HCT116 (cell line): ENCODE measurements at regions not wholly inside any gene's neighbourhood (a gene's known extent, or its start where the extent isn't known, plus 50 kb on each side); places are given as distances from the start of the nearest gene placed in this dataset.

Experiments
- ATAC-seq: fragments of 200-7000 bp; cut with Tn5 transposase; 2 replicates; pipeline ENCODE4 v1.9.1; 2020; ENCODE audit warnings: mild to moderate bottlenecking, moderate library complexity
- BruUV-seq: library from RNA; stranded (reverse); fragments of 400-500 nt; replicated peaks from 2 replicates; lab custom pipeline; 2021; lab: Mats Ljungman, UMichigan
- CTCF ChIA-PET: fragments of 300-600 bp; sonication (Branson Sonifier 250); formaldehyde crosslinking; loops from one replicate; lab custom pipeline; 2021; ENCODE audit warnings: antibody characterized with exemption; lab: Charles Lee
- POLR2A ChIA-PET: fragments of 300-600, 350-600 bp; sonication (Branson Sonifier 250); formaldehyde crosslinking; loops from one replicate; lab custom pipeline; 2021; ENCODE audit warnings: antibody characterized with exemption; lab: Charles Lee
- RAD21 ChIA-PET, 2 experiments: fragments of 300-600 bp; sonication (Branson Sonifier 250); formaldehyde crosslinking; loops; one replicate each; lab custom pipeline; 2023; ENCODE audit warnings: low total read pairs in 2 of 2; ENCODE audit not compliant: uncharacterized antibody in 2 of 2, unreplicated experiment in 2 of 2, low non-redundant PET in 1 of 2; lab: Charles Lee
- DNase-seq: peaks from one replicate; pipeline ENCODE4 v3.0.0-alpha.2; 2010; ENCODE audit warnings: low read depth, low spot score
- H2AFZ ChIP-seq: fragments of 200-600 bp; shearing (Covaris generic), sonication (generic); 2 replicates; pipeline ENCODE4 v1.6.1; 2017; ENCODE audit warnings: low read depth, mixed run types, mixed read lengths, antibody characterized with exemption, low read length; ENCODE audit not compliant: poor library complexity, severe bottlenecking
- H3K27ac ChIP-seq: 2 replicates; pipeline ENCODE4 v1.5.1; 2012; ENCODE audit warnings: low read depth, low read length
- H3K27me3 ChIP-seq: fragments of 200-600 bp; sonication (generic); 2 replicates; pipeline ENCODE4 v1.6.1; 2016; ENCODE audit warnings: mixed run types, low read length, mixed read lengths; ENCODE audit not compliant: insufficient read depth
- H3K36me3 ChIP-seq, 2 experiments: fragments of 200-500 bp in 1 of 2; fragments of 200-600 bp in 1 of 2; sonication (Bioruptor generic) in 1 of 2; sonication (generic) in 1 of 2; 2 replicates each; pipeline versions ENCODE4 v1.5.1 to v1.6.1; 2014 to 2016; ENCODE audit warnings: low read length in 2 of 2, inconsistent platforms in 1 of 2, mixed read lengths in 1 of 2, mixed run types in 1 of 2; ENCODE audit not compliant: insufficient read depth in 2 of 2, control insufficient read depth in 1 of 2
- H3K4me1 ChIP-seq, 2 experiments: fragments of 200-600 bp in 1 of 2; sonication (generic) in 1 of 2; 2 replicates each; pipeline versions ENCODE4 v1.5.1 to v1.6.1; 2012 to 2017; ENCODE audit warnings: low read length in 2 of 2, inconsistent platforms in 1 of 2, mild to moderate bottlenecking in 1 of 2, mixed read lengths in 1 of 2, mixed run types in 1 of 2, moderate library complexity in 1 of 2; ENCODE audit not compliant: insufficient read depth in 2 of 2, control insufficient read depth in 1 of 2
- H3K4me2 ChIP-seq: fragments of 200-600 bp; sonication (generic); 2 replicates; pipeline ENCODE4 v1.6.1; 2017; ENCODE audit warnings: mixed run types, low read length, mixed read lengths
- H3K4me3 ChIP-seq, 2 experiments: fragments of 200-600 bp in 1 of 2; sonication (generic) in 1 of 2; replicated peaks in 1 of 2; 2 replicates each; pipeline ENCODE4 v1.5.1; 2011 to 2016; ENCODE audit warnings: low read length in 2 of 2, control low read depth in 1 of 2, low read depth in 1 of 2, mild to moderate bottlenecking in 1 of 2, mixed read lengths in 1 of 2, mixed run types in 1 of 2
- H3K79me2 ChIP-seq: fragments of 200-600 bp; sonication (generic); 2 replicates; pipeline ENCODE4 v1.6.1; 2017; ENCODE audit warnings: mild to moderate bottlenecking, mixed run types, low read length, moderate library complexity, mixed read lengths; ENCODE audit not compliant: insufficient read depth
- H3K9ac ChIP-seq: fragments of 200-600 bp; sonication (generic); 2 replicates; pipeline ENCODE4 v1.6.1; 2016; ENCODE audit warnings: low read length, mixed read lengths
- H3K9me2 ChIP-seq: fragments of 200-600 bp; sonication (generic), shearing (Covaris generic); 2 replicates; pipeline ENCODE4 v1.6.1; 2017; ENCODE audit warnings: mixed run types, mild to moderate bottlenecking, moderate library complexity; ENCODE audit not compliant: insufficient read depth
- H3K9me3 ChIP-seq, 2 experiments: fragments of 200-500 bp in 1 of 2; fragments of 200-600 bp in 1 of 2; sonication (Bioruptor generic) in 1 of 2; sonication (generic) in 1 of 2; 2 replicates each; pipeline ENCODE4 v1.6.1; 2014 to 2017; ENCODE audit warnings: low read length in 2 of 2, mixed read lengths in 2 of 2, inconsistent platforms in 1 of 2, low read depth in 1 of 2, mild to moderate bottlenecking in 1 of 2, mixed run types in 1 of 2, moderate library complexity in 1 of 2; ENCODE audit not compliant: control insufficient read depth in 1 of 2, insufficient read depth in 1 of 2
- H4K20me1 ChIP-seq: fragments of 200-600 bp; sonication (generic), shearing (Covaris generic); 2 replicates; pipeline ENCODE4 v1.6.1; 2017; ENCODE audit warnings: mixed run types, mild to moderate bottlenecking, moderate library complexity; ENCODE audit not compliant: insufficient read depth
- CBX3 ChIP-seq: IDR thresholded peaks from 2 replicates; pipeline ENCODE4 v1.6.1; 2012; ENCODE audit warnings: low read depth
- CEBPB ChIP-seq: IDR thresholded peaks from 2 replicates; pipeline ENCODE4 v1.6.1; 2012; ENCODE audit warnings: low read depth
- EGR1 ChIP-seq: IDR thresholded peaks from 2 replicates; pipeline ENCODE4 v1.6.1; 2012; ENCODE audit warnings: low read depth
- EZH2 ChIP-seq: fragments of 200-600 bp; sonication (generic); IDR thresholded peaks from 2 replicates; pipeline ENCODE4 v1.6.1; 2017; ENCODE audit warnings: antibody characterized with exemption, mixed run types
- EZH2phosphoT487 ChIP-seq: fragments of 200-600 bp; IDR thresholded peaks from 2 replicates; pipeline ENCODE4 v1.6.1; 2018; ENCODE audit warnings: antibody characterized with exemption, borderline replicate concordance
- FOSL1 ChIP-seq: IDR thresholded peaks from 2 replicates; pipeline ENCODE4 v1.6.1; 2012; ENCODE audit warnings: low read depth
- JUND ChIP-seq: IDR thresholded peaks from 2 replicates; pipeline ENCODE4 v1.6.1; 2012
- POLR2A ChIP-seq: IDR thresholded peaks from 2 replicates; pipeline ENCODE4 v1.7.0; 2011; ENCODE audit warnings: borderline replicate concordance; ENCODE audit not compliant: insufficient read depth, insufficient read length; ENCODE audit errors: extremely low read depth
- POLR2AphosphoS5 ChIP-seq: IDR thresholded peaks from 2 replicates; pipeline ENCODE4 v1.6.1; 2011; ENCODE audit warnings: mild to moderate bottlenecking, low read depth, low read length, moderate library complexity
- RAD21 ChIP-seq: IDR thresholded peaks from 2 replicates; pipeline ENCODE4 v1.6.1; 2012; ENCODE audit warnings: low read depth, mild to moderate bottlenecking
- SIN3A ChIP-seq: IDR thresholded peaks from 2 replicates; pipeline ENCODE4 v1.6.1; 2012; ENCODE audit warnings: low read depth
- SP1 ChIP-seq: IDR thresholded peaks from 2 replicates; pipeline ENCODE4 v1.6.1; 2012; ENCODE audit warnings: low read depth
- SRF ChIP-seq: IDR thresholded peaks from 2 replicates; pipeline ENCODE4 v1.6.1; 2012; ENCODE audit warnings: low read depth
- TCF7L2 ChIP-seq: IDR thresholded peaks from 2 replicates; pipeline ENCODE4 v1.7.0; 2011; ENCODE audit warnings: borderline replicate concordance, inconsistent platforms; ENCODE audit not compliant: insufficient read depth, insufficient read length; ENCODE audit errors: extremely low read depth
- YY1 ChIP-seq: IDR thresholded peaks from 2 replicates; pipeline ENCODE4 v1.6.1; 2011; ENCODE audit warnings: low read length, low read depth, moderate library complexity, mild to moderate bottlenecking; ENCODE audit not compliant: insufficient replicate concordance; ENCODE audit errors: extremely low read depth
- ZNF274 ChIP-seq: fragments of 200-500 bp; sonication (Bioruptor generic); IDR thresholded peaks from 2 replicates; pipeline ENCODE4 v1.6.1; 2014; ENCODE audit warnings: mild to moderate bottlenecking, low read depth, low read length, inconsistent platforms
- intact Hi-C: fragments of 100-400 bp; cut with micrococcal nuclease; formaldehyde crosslinking; loops from 2 replicates; pipeline ENCODE4 v1.10.0; 2022
- TF ChIP-seq, protein P1 (sequence below): IDR thresholded peaks from 2 replicates; pipeline ENCODE4 v1.6.1; 2011; ENCODE audit warnings: mild to moderate bottlenecking, low read length, moderate library complexity; ENCODE audit not compliant: insufficient replicate concordance; ENCODE audit errors: extremely low read depth
- TF ChIP-seq, protein P2 (sequence below), 3 experiments: fragments of 200-600 bp in 1 of 3; sonication (generic) in 1 of 3; IDR thresholded peaks in 2 of 3; conservative IDR thresholded peaks in 1 of 3; 2 replicates each; pipeline ENCODE4 v1.5.1; 2012 to 2017; ENCODE audit warnings: low read depth in 2 of 3, low read length in 2 of 3, antibody characterized with exemption in 1 of 3, borderline replicate concordance in 1 of 3, control low read depth in 1 of 3, mild to moderate bottlenecking in 1 of 3, mixed read lengths in 1 of 3, mixed run types in 1 of 3, moderate library complexity in 1 of 3; ENCODE audit not compliant: insufficient read depth in 1 of 3
- TF ChIP-seq, protein P3 (sequence below): IDR thresholded peaks from 2 replicates; pipeline ENCODE4 v1.6.1; 2012
- TF ChIP-seq, protein P4 (sequence below): IDR thresholded peaks from 2 replicates; pipeline ENCODE4 v1.6.1; 2012

DNA sequence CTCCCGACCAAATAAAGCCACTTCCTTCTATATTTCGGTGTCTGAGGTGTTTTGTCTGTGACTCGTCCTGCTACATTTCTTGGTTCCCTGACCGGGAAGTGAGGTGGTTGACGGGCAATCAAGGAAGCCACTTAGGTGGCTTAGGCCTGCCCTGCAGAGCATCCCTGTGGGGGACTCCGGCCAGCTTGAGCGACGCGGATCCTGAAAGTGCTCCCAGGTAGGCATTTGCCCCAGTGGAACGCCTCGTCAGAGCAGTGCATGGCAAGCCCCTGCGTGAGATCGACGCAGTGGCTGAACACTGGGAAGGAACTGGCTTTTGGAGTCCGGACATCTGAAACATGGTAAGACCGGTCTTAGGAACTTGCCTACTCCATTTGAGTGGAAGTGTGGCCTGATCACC is 157.2 kb upstream of the COX7C start:
- intact Hi-C loops, result no loop called here
- TF ChIP-seq SIN3A, result no peak
- no peak for TF ChIP-seq EZH2phosphoT487
- TF ChIP-seq, protein P1, sequence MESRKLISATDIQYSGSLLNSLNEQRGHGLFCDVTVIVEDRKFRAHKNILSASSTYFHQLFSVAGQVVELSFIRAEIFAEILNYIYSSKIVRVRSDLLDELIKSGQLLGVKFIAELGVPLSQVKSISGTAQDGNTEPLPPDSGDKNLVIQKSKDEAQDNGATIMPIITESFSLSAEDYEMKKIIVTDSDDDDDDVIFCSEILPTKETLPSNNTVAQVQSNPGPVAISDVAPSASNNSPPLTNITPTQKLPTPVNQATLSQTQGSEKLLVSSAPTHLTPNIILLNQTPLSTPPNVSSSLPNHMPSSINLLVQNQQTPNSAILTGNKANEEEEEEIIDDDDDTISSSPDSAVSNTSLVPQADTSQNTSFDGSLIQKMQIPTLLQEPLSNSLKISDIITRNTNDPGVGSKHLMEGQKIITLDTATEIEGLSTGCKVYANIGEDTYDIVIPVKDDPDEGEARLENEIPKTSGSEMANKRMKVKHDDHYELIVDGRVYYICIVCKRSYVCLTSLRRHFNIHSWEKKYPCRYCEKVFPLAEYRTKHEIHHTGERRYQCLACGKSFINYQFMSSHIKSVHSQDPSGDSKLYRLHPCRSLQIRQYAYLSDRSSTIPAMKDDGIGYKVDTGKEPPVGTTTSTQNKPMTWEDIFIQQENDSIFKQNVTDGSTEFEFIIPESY, result no peak
- no peak for TF ChIP-seq CEBPB
- TF ChIP-seq, protein P2, sequence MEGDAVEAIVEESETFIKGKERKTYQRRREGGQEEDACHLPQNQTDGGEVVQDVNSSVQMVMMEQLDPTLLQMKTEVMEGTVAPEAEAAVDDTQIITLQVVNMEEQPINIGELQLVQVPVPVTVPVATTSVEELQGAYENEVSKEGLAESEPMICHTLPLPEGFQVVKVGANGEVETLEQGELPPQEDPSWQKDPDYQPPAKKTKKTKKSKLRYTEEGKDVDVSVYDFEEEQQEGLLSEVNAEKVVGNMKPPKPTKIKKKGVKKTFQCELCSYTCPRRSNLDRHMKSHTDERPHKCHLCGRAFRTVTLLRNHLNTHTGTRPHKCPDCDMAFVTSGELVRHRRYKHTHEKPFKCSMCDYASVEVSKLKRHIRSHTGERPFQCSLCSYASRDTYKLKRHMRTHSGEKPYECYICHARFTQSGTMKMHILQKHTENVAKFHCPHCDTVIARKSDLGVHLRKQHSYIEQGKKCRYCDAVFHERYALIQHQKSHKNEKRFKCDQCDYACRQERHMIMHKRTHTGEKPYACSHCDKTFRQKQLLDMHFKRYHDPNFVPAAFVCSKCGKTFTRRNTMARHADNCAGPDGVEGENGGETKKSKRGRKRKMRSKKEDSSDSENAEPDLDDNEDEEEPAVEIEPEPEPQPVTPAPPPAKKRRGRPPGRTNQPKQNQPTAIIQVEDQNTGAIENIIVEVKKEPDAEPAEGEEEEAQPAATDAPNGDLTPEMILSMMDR (IDR thresholded peaks at IDR 0.05 in 2 of 3, conservative IDR thresholded peaks at IDR 0.05 in 1 of 3; ENCODE audit: borderline replicate concordance in 1 of 3, insufficient read depth in 1 of 3, low read depth in 2 of 3, low read length in 2 of 3), result no peak
- TF ChIP-seq JUND, result no peak
- TF ChIP-seq TCF7L2, result no peak
- no peak for TF ChIP-seq YY1
- TF ChIP-seq POLR2AphosphoS5, result no peak
- TF ChIP-seq, protein P3, sequence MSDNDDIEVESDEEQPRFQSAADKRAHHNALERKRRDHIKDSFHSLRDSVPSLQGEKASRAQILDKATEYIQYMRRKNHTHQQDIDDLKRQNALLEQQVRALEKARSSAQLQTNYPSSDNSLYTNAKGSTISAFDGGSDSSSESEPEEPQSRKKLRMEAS, result no peak
- TF ChIP-seq, protein P4, sequence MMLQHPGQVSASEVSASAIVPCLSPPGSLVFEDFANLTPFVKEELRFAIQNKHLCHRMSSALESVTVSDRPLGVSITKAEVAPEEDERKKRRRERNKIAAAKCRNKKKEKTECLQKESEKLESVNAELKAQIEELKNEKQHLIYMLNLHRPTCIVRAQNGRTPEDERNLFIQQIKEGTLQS, result no peak
- no peak for TF ChIP-seq EZH2
- TF ChIP-seq RAD21, result no peak
- no peak for TF ChIP-seq EGR1
- no peak for TF ChIP-seq POLR2A
- no peak for TF ChIP-seq CBX3
- no peak for TF ChIP-seq SP1
- no peak for TF ChIP-seq SRF
- no peak for TF ChIP-seq FOSL1
- TF ChIP-seq ZNF274, result no peak
- Histone ChIP-seq H3K4me2 (no peak overlapping the region), H3K9me2 (no peaks in the 10 kb centered on the region), H4K20me1 (no peaks in the 10 kb centered on the region), H3K9ac (no peak overlapping the region), H2AFZ (no peak overlapping the region), H3K27ac (no peak overlapping the region), H3K4me1 (peaks cover 8 to 13% of the 10 kb centered on the region in 2 experiments), H3K36me3 (no peaks in the 10 kb centered on the region), H3K9me3 (peaks cover 0 to 9% of the 10 kb centered on the region in 2 experiments; a peak in 2 of 4 replicates), H3K79me2 (no peaks in the 10 kb centered on the region), H3K4me3 (no peak overlapping the region), H3K27me3 (no peaks in the 10 kb centered on the region)
- CTCF ChIA-PET, result no interaction called here
- no peak for DNase-seq
- RAD21 ChIA-PET, result no interaction called here
- ATAC-seq, result no peak
- no TSS peak for BruUV-seq
- POLR2A ChIA-PET, result no interaction called here
